22Rv1 (cell line): ENCODE measurements at regions not wholly inside any gene's neighbourhood (a gene's known extent, or its start where the extent isn't known, plus 50 kb on each side); places are given as distances from the start of the nearest gene placed in this dataset.

Experiments used
- CTCF ChIP-seq: fragments of 450-650 bp; IDR thresholded peaks from 2 replicates; pipeline ENCODE4 v1.5.1; 2017; ENCODE audit warnings: mild to moderate bottlenecking
- ZFX ChIP-seq: fragments of 450-650 bp; IDR thresholded peaks from 2 replicates; pipeline ENCODE4 v1.6.1; 2017; ENCODE audit warnings: antibody characterized with exemption, borderline replicate concordance

GRCh38 chr10:64376167-64376566 is 855.0 kb downstream of the REEP3 start:
- TF ChIP-seq CTCF, result no peak
- no peak for TF ChIP-seq ZFX
